Osteoblast (primary cell): ENCODE measurements at regions not wholly inside any gene's neighbourhood (a gene's known extent, or its start where the extent isn't known, plus 50 kb on each side); places are given as distances from the start of the nearest gene placed in this dataset.

Experiments used
- DNase-seq: peaks from one replicate; pipeline ENCODE4 v3.0.0; 2011; ENCODE audit warnings: low spot score, mixed read lengths; ENCODE audit not compliant: insufficient read length; ENCODE audit errors: missing footprints
- H2AFZ ChIP-seq: 2 replicates; pipeline ENCODE4 v1.6.0; 2011; ENCODE audit warnings: mild to moderate bottlenecking, low read length
- H3K27ac ChIP-seq: 2 replicates; pipeline ENCODE4 v1.5.1; 2011; ENCODE audit warnings: mild to moderate bottlenecking, low read depth, low read length, moderate library complexity
- H3K27me3 ChIP-seq: 2 replicates; pipeline ENCODE4 v1.6.0; 2012; ENCODE audit warnings: mild to moderate bottlenecking, control low read depth, inconsistent platforms, low read length, moderate library complexity; ENCODE audit not compliant: insufficient read depth
- H3K36me3 ChIP-seq: 2 replicates; pipeline ENCODE4 v1.5.1; 2011; ENCODE audit warnings: mild to moderate bottlenecking, low read length, control low read depth, moderate library complexity; ENCODE audit not compliant: insufficient read depth
- H3K4me1 ChIP-seq: 2 replicates; pipeline ENCODE4 v1.5.1; 2011; ENCODE audit warnings: mild to moderate bottlenecking, low read length, control low read depth, moderate library complexity; ENCODE audit not compliant: insufficient read depth
- H3K4me2 ChIP-seq: 2 replicates; pipeline ENCODE4 v1.6.0; 2011; ENCODE audit warnings: mild to moderate bottlenecking, low read length; ENCODE audit not compliant: insufficient read depth
- H3K4me3 ChIP-seq: fragments of 200-600 bp; sonication (generic); 3 replicates; pipeline ENCODE4 v1.5.1; 2012; ENCODE audit warnings: mild to moderate bottlenecking, low read length, inconsistent platforms; ENCODE audit not compliant: insufficient read depth
- H3K79me2 ChIP-seq: 2 replicates; pipeline ENCODE4 v1.6.0; 2012; ENCODE audit warnings: mild to moderate bottlenecking, low read length, control low read depth, inconsistent platforms; ENCODE audit not compliant: insufficient read depth
- H3K9me3 ChIP-seq: 2 replicates; pipeline ENCODE4 v1.5.1; 2011; ENCODE audit warnings: low read depth, low read length, control low read depth
- H4K20me1 ChIP-seq: 2 replicates; pipeline ENCODE4 v1.6.0; 2012; ENCODE audit warnings: mild to moderate bottlenecking, low read length, control low read depth; ENCODE audit not compliant: insufficient read depth
- TF ChIP-seq, protein P1 (sequence below): IDR thresholded peaks from 2 replicates; pipeline ENCODE4 v1.5.1; 2011; ENCODE audit warnings: mild to moderate bottlenecking, low read depth, low read length, moderate library complexity; ENCODE audit errors: extremely low read depth

DNA sequence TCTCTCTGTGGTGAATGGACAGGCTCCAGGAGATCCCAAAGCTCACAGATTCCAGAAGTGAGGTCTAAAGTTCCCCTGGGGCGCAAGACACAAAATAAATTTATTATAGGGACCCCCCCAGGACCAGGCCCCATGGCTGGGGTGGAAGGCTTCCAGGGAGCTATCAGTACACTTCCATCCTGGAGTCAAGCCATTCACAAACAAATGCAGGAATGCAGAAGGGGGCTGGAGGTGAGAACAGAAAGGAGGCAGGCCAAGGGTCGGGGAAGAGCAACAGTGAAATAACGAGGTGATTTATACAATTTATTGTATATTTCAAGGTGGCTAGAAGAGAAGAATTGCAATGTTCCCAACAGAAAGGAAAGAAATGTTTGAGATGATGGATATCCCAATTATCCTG lies 126.9 kb downstream of the LY86 start:
- no peaks in the 10 kb centered on the region for H3K27me3 ChIP-seq
- H3K4me3 ChIP-seq = no peak overlapping the region
- H3K4me1 ChIP-seq = peaks cover 13% of the 10 kb centered on the region
- no peaks in the 10 kb centered on the region for H3K79me2 ChIP-seq
- no peaks in the 10 kb centered on the region for H3K36me3 ChIP-seq
- H2AFZ ChIP-seq = no peak overlapping the region
- H3K9me3 ChIP-seq = no peaks in the 10 kb centered on the region
- no peaks in the 10 kb centered on the region for H4K20me1 ChIP-seq
- H3K27ac ChIP-seq = no peak overlapping the region
- TF ChIP-seq, protein P1, sequence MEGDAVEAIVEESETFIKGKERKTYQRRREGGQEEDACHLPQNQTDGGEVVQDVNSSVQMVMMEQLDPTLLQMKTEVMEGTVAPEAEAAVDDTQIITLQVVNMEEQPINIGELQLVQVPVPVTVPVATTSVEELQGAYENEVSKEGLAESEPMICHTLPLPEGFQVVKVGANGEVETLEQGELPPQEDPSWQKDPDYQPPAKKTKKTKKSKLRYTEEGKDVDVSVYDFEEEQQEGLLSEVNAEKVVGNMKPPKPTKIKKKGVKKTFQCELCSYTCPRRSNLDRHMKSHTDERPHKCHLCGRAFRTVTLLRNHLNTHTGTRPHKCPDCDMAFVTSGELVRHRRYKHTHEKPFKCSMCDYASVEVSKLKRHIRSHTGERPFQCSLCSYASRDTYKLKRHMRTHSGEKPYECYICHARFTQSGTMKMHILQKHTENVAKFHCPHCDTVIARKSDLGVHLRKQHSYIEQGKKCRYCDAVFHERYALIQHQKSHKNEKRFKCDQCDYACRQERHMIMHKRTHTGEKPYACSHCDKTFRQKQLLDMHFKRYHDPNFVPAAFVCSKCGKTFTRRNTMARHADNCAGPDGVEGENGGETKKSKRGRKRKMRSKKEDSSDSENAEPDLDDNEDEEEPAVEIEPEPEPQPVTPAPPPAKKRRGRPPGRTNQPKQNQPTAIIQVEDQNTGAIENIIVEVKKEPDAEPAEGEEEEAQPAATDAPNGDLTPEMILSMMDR = no peak
- no peak overlapping the region for H3K4me2 ChIP-seq
- DNase-seq = no peak

DNA sequence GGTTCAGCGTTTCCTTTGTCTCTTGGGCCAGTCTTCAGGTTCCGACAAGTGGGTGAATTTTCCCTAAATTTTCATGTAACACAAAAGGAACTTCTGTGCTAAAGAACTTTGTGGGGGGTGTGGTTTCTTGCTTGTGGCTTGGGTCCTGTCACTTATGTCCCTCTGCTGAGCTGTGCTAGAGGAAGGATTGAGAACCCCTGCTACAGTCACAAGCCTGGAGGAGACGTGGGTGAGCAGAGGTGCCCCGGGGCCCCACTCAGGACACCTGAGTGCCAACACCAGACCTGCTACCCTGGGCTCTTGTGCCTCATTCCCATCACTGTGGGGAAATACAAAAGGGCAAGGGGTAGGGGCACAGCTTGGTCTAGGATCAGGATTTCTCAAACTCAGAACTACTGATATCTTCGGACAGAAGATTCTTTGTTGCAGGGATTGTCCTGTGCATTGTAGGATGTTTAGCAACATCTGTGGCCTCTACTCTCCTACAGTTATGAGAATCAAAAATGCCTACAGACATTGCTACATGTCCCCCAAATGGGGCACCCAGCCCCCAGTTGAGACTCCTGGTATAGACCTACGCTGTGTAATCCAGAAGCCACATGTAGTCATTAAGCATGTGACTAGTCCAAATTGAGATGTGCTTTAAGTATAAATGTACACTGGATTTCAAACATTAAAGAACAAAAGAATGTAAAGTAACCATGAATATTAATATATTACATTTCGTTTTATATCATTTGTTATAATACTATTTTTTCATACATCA lies 128.7 kb downstream of the LY86 start:
- Histone ChIP-seq H3K79me2 (no peaks in the 10 kb centered on the region), H3K27ac (no peak overlapping the region), H3K9me3 (no peaks in the 10 kb centered on the region), H3K4me1 (peaks cover 12% of the 10 kb centered on the region), H3K36me3 (no peaks in the 10 kb centered on the region), H3K27me3 (no peaks in the 10 kb centered on the region), H3K4me3 (no peak overlapping the region), H2AFZ (no peak overlapping the region), H4K20me1 (no peaks in the 10 kb centered on the region), H3K4me2 (no peak overlapping the region)
- no peak for DNase-seq
- TF ChIP-seq, protein P1 = no peak

DNA sequence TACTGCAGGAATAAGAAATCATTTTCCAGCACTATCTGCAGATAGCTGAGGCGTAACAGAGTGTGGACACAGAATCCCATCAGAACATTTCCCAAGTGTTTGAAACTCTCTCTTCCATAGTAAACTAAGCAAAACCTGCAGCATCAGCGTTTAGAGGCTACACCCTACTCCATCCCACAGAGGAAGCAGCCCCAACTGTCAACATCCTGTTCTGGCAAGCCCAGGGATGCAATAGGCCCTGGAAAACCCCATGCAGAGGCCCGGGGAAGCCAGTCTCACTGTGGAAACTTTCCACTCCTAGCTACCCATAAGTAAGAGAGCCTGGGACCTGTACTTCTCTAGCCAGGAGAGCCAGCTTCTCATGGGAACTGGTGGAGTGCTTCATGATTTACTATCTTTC lies 129.4 kb downstream of the LY86 start:
- no peak overlapping the region for H2AFZ ChIP-seq
- H3K4me1 ChIP-seq = peaks cover 4% of the 10 kb centered on the region
- H3K27ac ChIP-seq = no peak overlapping the region
- H3K79me2 ChIP-seq = no peaks in the 10 kb centered on the region
- TF ChIP-seq, protein P1 = no peak
- DNase-seq = no peak
- H3K36me3 ChIP-seq = no peaks in the 10 kb centered on the region
- H3K4me2 ChIP-seq = no peak overlapping the region
- no peaks in the 10 kb centered on the region for H3K27me3 ChIP-seq
- no peak overlapping the region for H3K4me3 ChIP-seq
- H3K9me3 ChIP-seq = no peaks in the 10 kb centered on the region
- no peaks in the 10 kb centered on the region for H4K20me1 ChIP-seq

DNA sequence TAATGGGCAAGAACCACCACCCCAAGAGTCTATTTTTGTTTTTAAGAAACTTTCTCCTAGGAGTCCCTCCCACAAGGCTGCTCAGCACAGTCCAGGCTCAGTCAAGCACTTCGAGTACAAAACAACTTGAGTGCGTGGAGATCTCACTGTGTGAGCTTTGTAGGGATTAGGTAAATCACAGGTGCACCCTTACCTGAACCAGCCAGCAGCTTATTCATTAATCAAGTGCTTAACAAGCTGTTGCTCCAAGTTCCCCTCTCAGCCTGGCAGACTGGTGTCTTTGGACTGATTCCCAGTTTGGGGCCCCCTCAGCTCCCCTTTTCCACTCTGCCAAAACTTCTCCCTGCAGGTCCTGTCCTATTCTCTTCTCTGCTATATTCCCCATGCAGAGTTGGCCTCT lies 133.1 kb downstream of the LY86 start:
- Histone ChIP-seq H3K4me2 (no peak overlapping the region), H3K27me3 (no peaks in the 10 kb centered on the region)

More for the DNA sequence above, 133.1 kb downstream of the LY86 start:
- H3K9me3 ChIP-seq = no peaks in the 10 kb centered on the region
- H4K20me1 ChIP-seq = no peaks in the 10 kb centered on the region
- H3K36me3 ChIP-seq = no peaks in the 10 kb centered on the region
- H2AFZ ChIP-seq = no peak overlapping the region
- no peak overlapping the region for H3K27ac ChIP-seq
- no peak overlapping the region for H3K4me3 ChIP-seq
- no peak for DNase-seq
- H3K4me1 ChIP-seq = peaks cover 14% of the 10 kb centered on the region
- TF ChIP-seq, protein P1 = no peak
- no peaks in the 10 kb centered on the region for H3K79me2 ChIP-seq
